Activated naive CD4-positive, alpha-beta T cell treated with Interleukin-2 at 50 U/mL for 16 hours (primary cell): ENCODE measurements at regions not wholly inside any gene's neighbourhood (a gene's known extent, or its start where the extent isn't known, plus 50 kb on each side); places are given as distances from the start of the nearest gene placed in this dataset.

Experiments used
- DNase-seq: peaks from one replicate; pipeline ENCODE4 v3.0.0-alpha.2; 2020

DNA sequence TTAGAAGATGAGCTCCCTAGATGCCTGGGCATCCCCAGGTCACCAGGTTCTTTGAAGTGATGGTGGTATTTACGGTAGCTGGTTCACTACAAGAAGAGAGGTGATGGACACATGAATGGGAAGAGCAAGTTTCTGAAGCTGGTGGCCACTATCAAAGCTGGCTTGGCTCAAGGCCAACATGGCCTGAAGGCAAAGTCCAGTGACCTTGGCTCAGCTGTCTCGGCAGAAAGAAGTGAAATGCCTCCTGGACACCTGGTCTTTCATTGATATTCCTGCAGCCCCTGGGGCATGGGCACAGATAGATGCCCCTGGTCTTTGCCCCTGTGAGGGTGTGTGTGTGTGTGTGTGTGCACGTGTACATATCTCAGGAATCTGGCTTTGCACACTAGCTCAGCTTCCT is 441.8 kb upstream of the TMPO start:
- DNase-seq = no peak

DNA sequence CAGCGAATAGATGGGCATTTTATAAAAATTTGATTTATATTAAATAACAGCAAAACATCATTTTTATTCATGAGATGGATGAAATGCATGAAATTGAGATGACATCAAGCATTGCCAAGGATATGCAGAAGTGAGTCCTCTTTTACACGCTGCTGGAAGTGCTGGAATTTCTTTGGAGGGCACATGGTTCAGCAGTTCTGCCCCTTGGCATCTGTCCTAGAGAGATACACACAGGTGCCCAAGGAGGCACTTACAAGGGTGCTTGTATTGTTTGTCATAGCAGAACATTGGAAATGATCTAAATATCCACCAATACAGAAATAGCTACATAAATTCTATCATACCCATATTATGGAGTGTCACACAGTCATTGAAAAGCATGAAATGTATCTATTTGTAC is 441.1 kb upstream of the TMPO start:
- no peak for DNase-seq

DNA sequence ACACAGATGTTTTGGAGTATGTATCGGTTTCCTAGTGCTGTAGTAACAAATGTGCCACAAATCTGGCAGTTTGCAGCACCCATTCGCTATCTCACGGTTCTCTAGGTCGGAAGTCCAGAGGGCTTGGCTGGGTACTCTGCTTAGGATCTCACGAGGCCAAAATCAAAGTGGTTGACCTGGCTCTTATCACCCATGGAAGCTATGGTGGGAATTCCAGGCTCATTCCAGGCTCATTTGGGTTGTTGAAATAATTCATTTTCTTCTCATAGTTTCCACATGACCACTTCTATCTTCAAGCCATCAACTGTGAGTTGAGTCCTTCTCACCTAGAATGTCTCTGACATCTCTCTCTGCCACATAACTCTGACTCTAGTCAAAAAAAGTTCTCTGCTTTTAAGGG is 431.0 kb upstream of the TMPO start:
- no peak for DNase-seq

DNA sequence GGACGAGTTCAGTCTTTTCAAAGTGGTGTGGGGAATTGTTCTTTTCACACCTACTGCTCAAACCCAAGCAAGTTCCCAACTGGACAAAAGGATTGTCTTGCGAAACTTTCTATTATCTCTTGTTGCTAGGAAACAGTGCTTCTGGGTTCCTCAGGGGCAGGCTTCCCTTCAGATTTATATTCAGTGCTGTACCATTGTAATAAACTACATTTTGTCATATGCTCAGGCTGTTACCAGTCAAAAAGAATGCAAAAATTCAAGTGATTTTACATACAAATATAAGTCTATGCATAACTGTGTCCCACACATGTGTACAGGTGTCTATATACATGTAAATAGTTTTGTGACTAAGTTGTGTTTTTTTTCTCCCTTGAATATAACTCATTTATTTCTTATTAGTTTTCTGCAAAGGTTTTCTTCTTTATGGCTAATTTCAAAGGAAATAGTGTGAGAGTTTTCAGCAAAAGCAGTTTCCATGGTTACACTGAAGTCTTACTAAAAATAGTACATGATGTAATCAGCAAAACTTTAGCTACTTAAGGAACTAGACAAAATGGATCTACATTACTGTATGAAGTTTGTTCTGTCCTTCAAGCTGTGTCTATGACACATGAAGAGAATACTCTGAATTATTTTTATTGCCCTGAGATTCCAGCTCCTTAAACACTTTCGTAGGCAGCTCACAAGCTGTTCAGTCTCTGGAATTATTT is 430.2 kb upstream of the TMPO start:
- no peak for DNase-seq

DNA sequence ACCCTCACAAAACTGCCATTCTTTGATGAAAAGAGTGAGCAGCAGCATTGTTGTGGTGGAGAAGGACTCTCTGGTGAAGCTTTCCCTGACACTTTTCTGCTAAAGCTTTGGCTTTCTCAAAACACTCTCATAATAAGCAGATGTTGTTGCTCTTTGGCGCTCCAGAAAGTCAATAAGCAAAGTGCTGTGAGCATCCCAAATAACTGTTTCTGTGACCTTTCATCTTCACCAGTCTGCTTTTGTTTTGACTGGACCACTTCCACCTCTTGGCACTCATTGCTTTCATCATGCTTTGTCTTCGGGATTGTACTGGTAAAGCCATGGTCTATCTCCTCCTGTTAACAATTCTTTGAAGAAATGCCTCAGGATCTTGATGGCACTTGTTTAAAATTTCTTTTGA is 424.7 kb upstream of the TMPO start:
- DNase-seq = no peak

DNA sequence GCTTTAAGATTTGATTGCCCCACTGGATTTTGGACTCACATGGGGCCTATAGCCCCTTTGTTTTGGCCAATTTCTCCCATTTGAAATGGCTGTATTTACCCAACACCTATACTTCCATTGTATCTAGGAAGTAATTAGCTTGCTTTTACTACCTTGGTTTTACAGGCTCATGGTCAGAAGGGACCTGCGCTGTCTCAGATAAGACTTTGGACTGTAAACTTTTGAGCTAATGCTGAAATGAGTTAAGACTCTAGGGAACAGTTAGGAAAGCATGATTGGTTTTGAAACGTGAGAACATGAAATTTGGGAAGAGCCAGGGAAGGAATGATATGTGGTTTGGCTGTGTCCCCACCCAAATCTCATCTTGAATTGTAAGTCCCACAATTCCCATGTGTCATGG is 419.0 kb upstream of the TMPO start:
- DNase-seq = no peak

DNA sequence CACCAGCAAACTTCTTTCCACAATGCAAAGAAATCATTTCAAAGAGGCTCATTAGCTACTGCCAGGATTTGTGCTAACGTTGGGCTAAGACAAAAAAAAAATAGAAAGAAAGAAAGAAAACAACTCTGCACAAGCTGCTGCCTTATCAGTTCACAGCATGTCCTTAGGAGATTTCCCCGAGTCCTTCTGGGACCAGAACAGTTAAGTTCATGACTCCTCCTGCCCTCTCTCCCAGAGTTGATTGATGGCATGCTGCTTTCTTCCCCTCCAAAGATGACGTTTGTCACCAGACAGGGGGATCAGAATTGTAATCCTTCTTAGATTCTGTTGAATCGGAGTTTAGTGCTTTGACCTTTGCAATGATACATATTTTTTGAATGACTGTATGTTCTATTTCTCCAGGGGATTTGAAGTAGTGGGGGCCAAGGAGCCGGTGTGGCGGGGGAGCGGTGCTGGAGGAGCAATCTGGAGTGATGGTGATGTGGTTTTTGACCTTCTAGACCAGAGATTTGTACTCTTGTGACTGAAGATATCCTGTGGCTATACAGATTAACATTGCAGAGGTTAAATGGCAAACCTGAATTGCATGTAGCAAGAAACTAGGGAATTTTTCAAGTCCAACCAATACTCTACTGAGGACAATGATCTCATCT is 409.2 kb upstream of the TMPO start:
- no peak for DNase-seq

DNA sequence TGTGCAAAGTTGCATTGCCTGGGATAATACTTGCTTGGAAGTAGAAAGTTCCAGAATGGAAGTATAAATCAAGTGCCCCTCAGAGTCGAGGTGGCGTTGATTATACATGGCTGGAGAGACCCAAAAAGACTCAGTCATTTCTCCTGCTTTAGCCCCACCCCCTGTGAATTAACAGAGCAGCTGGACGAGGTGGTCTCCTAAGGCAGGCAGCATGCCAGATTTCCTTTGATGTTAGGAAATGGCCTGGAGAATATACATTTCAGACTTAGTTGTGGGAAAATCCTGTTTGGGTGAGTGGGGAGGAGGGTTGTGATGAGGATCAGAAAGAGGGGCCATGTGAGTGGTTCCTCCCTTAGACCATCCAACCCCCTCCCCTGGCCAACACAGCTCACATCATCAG is 406.1 kb upstream of the TMPO start:
- DNase-seq = no peak

DNA sequence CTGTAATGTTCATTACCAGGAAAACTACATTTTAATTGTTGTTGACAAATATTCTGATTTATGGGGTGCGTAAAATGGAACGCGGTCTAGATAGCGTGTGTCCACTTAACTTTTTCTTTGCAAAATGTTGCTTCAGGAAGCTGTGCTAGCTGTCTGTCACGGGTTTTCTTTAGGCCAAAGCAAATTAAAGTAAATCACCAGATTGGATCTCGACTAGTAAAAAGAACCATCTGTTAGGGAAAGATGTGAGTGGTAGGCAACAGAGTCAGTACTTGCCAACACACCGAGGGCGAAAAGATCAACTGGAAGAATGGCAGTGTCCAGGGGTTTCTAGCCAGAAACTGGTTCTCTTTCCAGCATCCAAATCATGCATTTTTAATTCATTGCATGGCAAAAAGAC is 404.9 kb upstream of the TMPO start:
- DNase-seq = no peak

DNA sequence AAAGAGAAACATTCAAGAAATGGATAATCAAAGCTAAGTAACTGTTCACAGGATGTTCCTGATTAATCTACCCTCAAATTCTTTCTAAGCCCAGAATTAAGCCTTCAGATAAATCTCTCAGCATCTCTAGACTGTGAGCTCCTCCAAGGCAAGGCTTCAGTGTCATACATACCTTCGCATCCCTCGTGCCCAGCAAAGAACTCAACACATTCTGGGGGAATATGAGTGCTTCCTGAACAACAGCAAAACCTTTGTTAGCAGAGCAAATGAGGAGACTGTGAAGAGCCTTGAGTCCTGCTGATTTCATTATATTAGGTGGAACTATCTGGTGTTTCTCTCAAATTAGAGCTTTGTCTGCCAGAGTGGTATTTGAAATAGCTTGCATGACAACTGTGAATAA is 401.8 kb upstream of the TMPO start:
- DNase-seq = no peak

DNA sequence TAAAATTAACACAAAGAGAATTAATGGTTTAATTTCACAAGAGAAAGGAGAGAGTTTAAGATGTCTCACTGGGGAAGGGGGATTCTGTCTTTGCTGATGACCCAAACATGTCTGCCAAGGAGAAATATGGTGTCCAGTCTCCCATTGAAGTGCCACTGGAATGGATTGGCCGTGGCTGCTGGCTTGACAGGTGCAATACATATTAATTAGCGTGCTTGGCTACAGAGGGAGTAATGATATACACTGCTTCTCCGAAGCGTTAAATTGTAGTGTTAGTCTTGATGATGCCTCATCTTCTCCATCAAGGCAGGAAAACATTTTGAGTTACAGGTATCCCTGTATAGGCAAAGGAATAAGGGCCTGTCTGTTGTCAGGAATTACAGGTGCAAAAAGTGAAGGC is 393.4 kb upstream of the TMPO start:
- no peak for DNase-seq

DNA sequence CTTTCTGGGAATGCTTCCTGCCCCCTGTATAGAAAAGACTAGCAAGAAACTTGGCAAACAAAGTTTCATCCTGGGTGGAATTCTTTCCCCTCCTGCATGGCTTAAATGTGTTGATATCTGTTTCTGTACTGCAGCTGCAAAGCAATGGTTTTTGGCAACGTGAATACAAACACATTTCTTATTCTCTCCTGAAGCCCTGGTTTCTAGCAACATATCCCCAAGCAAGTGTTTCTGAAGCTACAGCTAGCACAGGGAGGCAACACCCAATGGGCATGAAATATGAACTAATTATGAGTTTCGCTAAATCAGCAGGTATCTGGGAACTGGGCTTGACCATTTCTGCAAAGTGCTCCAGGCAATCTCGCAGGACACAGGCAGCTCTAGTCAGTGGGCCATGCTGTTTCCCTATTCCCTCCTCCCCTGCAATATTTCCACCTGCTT is 392.3 kb upstream of the TMPO start:
- no peak for DNase-seq

DNA sequence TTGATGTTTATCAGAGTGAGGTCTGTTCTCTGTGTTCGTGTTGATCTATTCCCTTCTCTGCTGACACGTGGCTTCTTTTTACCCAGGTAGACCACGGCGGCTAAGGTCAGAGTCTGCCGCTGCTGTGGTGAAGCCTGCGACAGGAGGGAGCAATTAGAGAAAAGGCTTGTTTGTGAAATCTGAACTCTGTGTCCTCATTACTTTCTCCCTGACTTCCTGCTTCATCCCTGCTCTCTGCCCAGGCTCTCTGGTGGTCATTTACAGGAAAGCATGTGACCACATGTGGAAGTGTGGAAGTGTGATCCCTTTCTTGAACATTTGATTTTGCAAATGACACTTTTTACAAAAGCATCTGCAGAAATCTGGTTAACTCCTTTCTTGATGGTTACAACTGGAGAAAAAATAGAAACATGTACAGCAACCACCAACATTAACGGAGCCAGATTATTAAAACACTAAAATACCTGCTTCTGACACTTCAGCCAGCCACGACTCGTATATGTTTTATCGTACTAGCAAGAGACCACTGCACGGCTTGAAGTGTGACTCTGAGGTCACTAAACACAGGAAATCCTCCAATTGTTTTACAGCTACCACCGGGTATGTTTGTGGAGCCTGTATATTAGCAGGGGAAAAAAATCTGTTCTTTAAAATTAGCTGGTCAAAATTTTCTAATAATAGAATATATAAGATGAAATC is 388.6 kb upstream of the TMPO start:
- DNase-seq = no peak

DNA sequence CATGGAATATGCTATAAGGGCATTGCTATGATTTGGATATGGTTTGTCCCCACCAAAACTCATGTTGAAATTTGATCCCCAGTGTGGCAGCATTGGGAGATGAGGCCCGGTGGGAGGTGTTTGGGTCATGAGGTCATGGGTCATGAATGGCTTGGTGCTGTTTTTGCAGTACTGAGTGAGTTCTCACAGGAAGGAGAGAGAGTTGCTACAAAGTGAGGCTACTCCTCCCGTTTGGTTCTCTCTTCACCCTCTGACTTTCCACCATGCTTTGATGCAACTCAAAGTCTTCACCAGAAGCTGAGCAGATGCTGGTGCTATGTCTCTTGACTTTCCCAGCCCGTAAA is 388.1 kb upstream of the TMPO start:
- no peak for DNase-seq

DNA sequence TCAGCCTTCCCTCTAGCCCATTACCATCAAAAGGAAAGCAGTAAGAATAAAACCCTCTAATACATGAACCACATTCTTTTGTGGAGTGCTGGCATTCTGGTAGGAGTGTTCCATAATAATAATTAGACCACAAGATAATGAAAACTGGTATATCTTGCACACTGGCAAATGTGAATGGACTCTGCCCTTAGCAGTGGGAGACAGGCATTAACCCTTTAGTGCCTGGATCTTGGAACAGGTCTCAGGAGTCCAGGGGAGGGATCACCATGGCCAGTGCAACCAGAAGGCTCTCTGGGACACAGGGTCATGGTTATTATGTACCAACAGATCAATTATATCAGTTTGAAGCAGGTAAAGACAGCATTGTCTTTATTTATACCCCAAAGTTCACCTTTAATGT is 387.5 kb upstream of the TMPO start:
- DNase-seq = no peak

DNA sequence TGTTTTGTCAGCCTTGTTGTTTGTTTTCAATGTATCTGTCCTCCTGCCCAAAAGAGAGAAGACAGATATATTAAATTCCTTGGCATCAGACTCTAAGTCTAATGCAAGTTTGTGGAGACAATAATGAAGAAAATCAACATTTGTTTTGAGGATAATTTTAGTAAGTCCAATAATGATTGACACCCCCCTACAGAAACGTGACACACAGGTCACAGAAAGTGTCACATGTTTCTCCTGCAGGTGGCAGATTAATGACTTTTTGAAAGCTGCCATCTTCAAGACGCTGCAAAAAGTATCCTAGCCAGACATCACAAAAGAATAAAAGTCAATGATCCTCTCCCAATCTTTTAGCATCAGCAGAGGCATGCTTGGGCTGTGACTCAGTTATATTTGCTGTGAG is 378.8 kb upstream of the TMPO start:
- DNase-seq = no peak

DNA sequence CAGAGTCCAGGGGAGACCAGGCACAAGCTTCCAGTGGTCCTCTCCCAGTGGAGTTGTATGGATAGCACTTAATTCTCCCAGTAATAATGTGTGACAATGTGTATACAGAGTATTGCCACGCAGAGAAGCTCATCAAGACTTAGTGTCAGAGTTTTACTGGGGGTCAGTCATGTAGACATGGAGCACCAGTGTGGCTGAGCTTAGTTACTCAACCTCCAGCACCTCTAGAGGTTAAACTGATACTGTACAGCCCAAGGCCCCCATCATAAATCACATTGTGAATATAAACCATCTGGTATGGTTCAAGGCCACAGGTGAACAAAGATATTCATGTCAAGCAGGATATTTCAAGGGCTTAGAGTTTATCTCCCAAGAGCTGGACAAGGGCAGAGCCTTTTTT is 378.1 kb upstream of the TMPO start:
- no peak for DNase-seq

DNA sequence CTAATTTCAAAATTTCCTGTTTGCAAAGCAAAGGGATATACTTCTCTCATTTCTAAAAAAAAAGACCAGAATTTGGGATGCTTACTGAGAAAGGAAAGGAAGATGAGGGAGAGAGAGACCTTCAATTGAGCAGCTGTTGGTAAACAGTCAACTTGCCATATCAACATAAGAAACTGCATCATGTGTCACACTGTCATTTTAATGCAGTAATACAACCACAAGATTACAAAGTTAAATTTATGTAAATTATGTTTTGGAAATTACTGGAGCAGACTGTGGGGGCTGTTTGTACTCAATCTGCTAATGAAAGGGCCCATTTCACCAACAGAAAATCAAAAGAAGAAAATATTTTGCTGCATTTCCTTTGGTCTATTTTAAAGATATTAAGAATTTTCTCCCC is 370.4 kb upstream of the TMPO start:
- DNase-seq = no peak

DNA sequence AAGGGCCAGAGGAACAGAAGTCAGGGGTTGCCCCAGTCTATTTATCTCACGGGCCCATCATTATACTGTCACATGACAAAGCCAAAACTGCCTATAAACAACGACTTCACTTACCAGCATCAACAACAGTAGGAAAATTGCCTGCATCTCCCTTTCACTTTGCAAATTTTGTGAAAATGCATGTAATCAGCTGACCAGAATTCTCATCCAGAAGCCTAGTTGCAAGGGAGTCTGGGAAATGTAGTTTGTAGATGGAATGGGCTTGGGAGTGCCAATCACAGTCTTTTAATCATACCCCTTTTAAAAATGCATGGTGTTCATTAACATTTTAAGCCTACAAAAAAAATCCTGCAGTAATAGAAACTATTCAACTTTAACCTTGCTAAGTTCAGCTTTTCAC is 369.3 kb upstream of the TMPO start:
- DNase-seq = no peak

DNA sequence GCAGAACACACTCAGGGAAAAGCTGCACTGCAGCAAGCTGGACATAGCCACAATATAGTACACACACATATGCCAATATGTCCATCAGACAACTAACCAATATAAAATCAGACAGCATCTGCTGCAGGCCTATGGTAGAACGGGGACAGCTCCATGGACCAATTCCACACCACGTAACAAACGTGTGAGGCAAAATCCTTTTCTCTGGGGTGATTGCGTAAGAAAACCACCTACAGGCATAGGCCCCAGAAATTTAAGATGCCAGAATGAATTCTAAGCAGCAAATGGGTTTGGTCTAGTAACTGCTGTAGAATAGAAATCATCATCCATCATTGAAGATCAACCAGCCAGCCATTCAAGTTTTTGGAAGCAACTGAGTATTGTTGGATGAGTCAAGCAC is 368.9 kb upstream of the TMPO start:
- no peak for DNase-seq

DNA sequence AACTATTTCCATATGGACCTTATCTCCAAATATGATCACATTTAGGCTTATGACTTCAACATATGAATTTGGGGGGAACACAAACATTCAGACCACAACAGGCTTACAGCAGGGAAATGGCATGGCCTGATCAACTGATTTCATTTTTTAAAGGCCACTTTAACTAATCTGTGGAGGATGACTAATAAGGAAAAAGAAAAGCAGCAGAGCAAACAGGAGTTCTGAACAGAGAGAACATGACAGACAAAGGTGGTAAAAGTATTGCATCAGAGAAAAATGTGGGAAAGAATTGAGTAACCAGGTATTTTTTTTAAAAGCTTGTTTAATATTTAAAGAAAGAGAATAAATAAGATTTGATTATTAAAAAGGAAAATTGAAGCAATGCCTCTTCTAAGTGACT is 366.1 kb upstream of the TMPO start:
- no peak for DNase-seq

DNA sequence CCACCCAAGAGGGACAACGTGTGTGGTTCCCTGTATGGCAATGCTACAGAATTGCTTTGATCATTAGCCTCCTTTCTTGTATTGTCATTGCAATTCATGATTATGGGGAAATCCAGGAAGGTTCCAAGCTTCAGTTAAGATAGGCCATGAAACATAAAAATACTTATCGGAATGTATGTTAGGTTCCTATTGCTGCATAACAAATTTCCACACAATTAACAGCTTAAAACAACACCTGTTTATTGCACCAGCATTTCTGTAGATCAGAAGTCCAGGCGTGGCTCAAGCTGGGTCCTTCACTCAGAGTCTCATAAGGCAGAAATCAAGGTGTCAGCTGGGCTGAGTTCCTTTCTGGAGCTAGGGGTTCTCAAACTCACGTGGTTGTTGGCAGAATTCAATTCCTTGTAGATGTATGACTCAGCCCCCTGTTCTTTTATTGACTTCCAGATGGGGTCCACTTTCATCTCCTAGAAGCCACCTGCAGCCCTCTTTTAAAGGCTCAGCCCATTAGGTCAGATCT is 365.6 kb upstream of the TMPO start:
- DNase-seq = no peak

DNA sequence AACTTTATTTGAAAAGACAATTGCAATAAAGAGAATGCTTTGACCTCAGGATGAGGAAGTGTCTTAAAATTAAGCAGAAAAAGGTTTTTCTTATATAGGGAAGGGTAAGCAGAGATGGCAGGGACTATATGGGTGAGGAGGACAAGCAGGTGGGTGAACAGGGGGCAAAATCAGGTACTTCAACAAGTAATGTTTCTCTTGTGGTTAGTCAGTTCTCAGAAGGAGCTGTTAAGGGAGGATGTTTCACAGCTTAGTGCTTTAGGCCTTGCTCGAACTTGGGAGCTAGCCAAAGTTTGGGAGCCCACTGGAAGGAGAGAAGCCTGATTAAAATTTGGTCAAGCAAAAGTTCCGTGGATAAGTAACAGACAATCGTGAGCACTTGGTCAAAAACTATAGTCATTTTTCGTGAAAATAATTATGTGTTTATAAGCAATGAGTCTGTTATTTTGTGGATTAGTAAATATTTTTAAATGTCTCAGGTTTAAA is 364.2 kb upstream of the TMPO start:
- DNase-seq = no peak

DNA sequence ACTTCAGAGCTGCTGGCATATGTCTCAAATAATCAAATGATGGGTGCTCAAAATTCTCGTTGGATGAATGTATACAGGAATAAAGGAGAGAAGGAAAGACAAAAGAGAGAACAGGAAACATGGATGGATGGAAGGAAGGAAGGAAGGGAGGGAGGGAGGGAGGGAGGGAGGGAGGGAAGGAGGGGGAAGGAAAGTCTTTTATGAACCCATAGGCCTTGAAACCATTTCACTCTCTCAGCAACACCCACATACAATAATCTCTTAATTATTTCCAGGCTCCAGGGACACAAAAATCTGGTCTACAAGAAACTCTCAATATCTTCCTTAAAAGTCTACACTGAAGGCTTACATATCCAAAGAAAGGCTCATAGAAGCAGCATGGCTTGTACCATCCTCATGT is 363.4 kb upstream of the TMPO start:
- no peak for DNase-seq
